Right renal cortex interstitium (tissue), 3 donors: ENCODE measurements at regions not wholly inside any gene's neighbourhood (a gene's known extent, or its start where the extent isn't known, plus 50 kb on each side); places are given as distances from the start of the nearest gene placed in this dataset.

Source experiments
- DNase-seq, 3 donors: peaks; one replicate each; pipeline ENCODE4 v3.0.0-alpha.2; 2013; ENCODE audit warnings: low read depth in 3 of 3, low spot score in 2 of 3

GRCh38 chr2:217291259-217291658 lies 431.4 kb upstream of the TNP1 start:
- DNase-seq = no peak

- DNase-seq = no peak
Observed at GRCh38 chr2:217290467-217290866, 430.6 kb upstream of the TNP1 start.

- no peak for DNase-seq
Observed at GRCh38 chr2:217289907-217290280, 430.0 kb upstream of the TNP1 start.

GRCh38 chr2:217289177-217289906 lies 429.5 kb upstream of the TNP1 start:
- DNase-seq = no peak

- no peak for DNase-seq
Observed at GRCh38 chr2:217288472-217289063, 428.7 kb upstream of the TNP1 start.

GRCh38 chr2:217286833-217287232 lies 427.0 kb upstream of the TNP1 start:
- no peak for DNase-seq

- DNase-seq = no peak
Observed at GRCh38 chr2:217285926-217286325, 426.1 kb upstream of the TNP1 start.

- DNase-seq = no peak
Observed at GRCh38 chr2:217283460-217283859, 423.6 kb upstream of the TNP1 start.

GRCh38 chr2:217282531-217282930 lies 422.7 kb upstream of the TNP1 start:
- DNase-seq = no peak

- DNase-seq = no peak
Observed at GRCh38 chr2:217279556-217279955, 419.7 kb upstream of the TNP1 start.

GRCh38 chr2:217279140-217279539 lies 419.3 kb upstream of the TNP1 start:
- DNase-seq = no peak

GRCh38 chr2:217277646-217278398 lies 418.0 kb upstream of the TNP1 start:
- no peak for DNase-seq

- DNase-seq = no peak
Observed at GRCh38 chr2:217276433-217276832, 416.6 kb upstream of the TNP1 start.

- DNase-seq = no peak
Observed at GRCh38 chr2:217275091-217275490, 415.2 kb upstream of the TNP1 start.

GRCh38 chr2:217274578-217274977 lies 414.7 kb upstream of the TNP1 start:
- DNase-seq = no peak

- DNase-seq = no peak
Observed at GRCh38 chr2:217273851-217274250, 414.0 kb upstream of the TNP1 start.

GRCh38 chr2:217273162-217273561 lies 413.3 kb upstream of the TNP1 start:
- DNase-seq = no peak

- DNase-seq = no peak
Observed at GRCh38 chr2:217271813-217272212, 411.9 kb upstream of the TNP1 start.

GRCh38 chr2:217270485-217271121 lies 410.7 kb upstream of the TNP1 start:
- DNase-seq = no peak

- DNase-seq = no peak
Observed at GRCh38 chr2:217269701-217270484, 410.0 kb upstream of the TNP1 start.

GRCh38 chr2:217268978-217269377 lies 409.1 kb upstream of the TNP1 start:
- no peak for DNase-seq
